ENCODE measurements at regions not wholly inside any gene's neighbourhood (a gene's known extent, or its start where the extent isn't known, plus 50 kb on each side); places are given as distances from the start of the nearest gene placed in this dataset.

- H3K4me1 ChIP-seq (ENCODE audit: control insufficient read depth, extremely low read depth, insufficient read depth, low read length): no peaks in the 10 kb centered on the region
- ChIA-PET POLR2A (no interaction called here), CTCF (interaction anchor here (0.7 kb wide), 1 partner anchor 86 kb away, joined by 3 read pairs; no protein-coding TSS in a partner anchor)
- dilution Hi-C loops (cut with MboI; ENCODE audit: extremely low pct_ligation_motif_present, low sequenced_read_pairs) (no loop called here), intact Hi-C loops (cut with micrococcal nuclease) (no loop called here)
- H3K27ac ChIP-seq (ENCODE audit: insufficient read depth, low read depth, low read length): no peak overlapping the region
- no peak for TF ChIP-seq CTCF (IDR thresholded peaks at IDR 0.05; ENCODE audit: extremely low read depth in 1 of 2, insufficient read depth in 1 of 2, low read depth in 1 of 2, low read length in 2 of 2)
- TF ChIP-seq EZH2 (IDR thresholded peaks at IDR 0.05; ENCODE audit: borderline replicate concordance, low read depth, low read length, severe bottlenecking): no peak
- no peak for TF ChIP-seq MAX (IDR thresholded peaks at IDR 0.05; ENCODE audit: insufficient read depth, insufficient read length)
- TF ChIP-seq JUN (IDR thresholded peaks at IDR 0.05; ENCODE audit: borderline replicate concordance, insufficient read depth, insufficient read length, low read depth): no peak
- TF ChIP-seq FOS (IDR thresholded peaks at IDR 0.05; ENCODE audit: borderline replicate concordance, insufficient read depth, low read length): no peak
- no peak for TF ChIP-seq GATA2 (IDR thresholded peaks at IDR 0.05; ENCODE audit: insufficient read depth, insufficient read length, low read depth, low read length)
- TF ChIP-seq POLR2AphosphoS5 (IDR thresholded peaks at IDR 0.05; ENCODE audit: insufficient read depth, low read depth, low read length): no peak
- TF ChIP-seq MYC (IDR thresholded peaks at IDR 0.05; ENCODE audit: low read depth, low read length): no peak
- TF ChIP-seq POLR2A (IDR thresholded peaks at IDR 0.05; ENCODE audit: low read depth, low read length): no peak
- H2AFZ ChIP-seq (ENCODE audit: low read depth, low read length): no peak overlapping the region
- no peak for FAIRE-seq
- no peaks in the 10 kb centered on the region for H3K9me3 ChIP-seq (replicated peaks; ENCODE audit: control insufficient read depth, insufficient read depth, low read length)
- H3K4me3 ChIP-seq (replicated peaks in 1 of 3; ENCODE audit: insufficient read depth in 1 of 3, low read depth in 1 of 3, low read length in 3 of 3): no peak overlapping the region
- DNase-seq (ENCODE audit: low read depth, low spot score): no peak
- no TSS peak for BruUV-seq (replicated peaks)
- H3K9me1 ChIP-seq (replicated peaks; ENCODE audit: control insufficient read depth, extremely low read depth, insufficient read depth, low read length): no peaks in the 10 kb centered on the region
- H4K20me1 ChIP-seq (replicated peaks; ENCODE audit: control insufficient read depth, extremely low read depth, insufficient read depth, low read length): no peaks in the 10 kb centered on the region
- no peaks in the 10 kb centered on the region for H3K36me3 ChIP-seq (ENCODE audit: control insufficient read depth in 2 of 2, extremely low read depth in 1 of 2, insufficient read depth in 2 of 2, low read length in 2 of 2)
- H3K27me3 ChIP-seq (ENCODE audit: control insufficient read depth in 2 of 2, insufficient read depth in 2 of 2, low read length in 2 of 2): no peaks in the 10 kb centered on the region
- no peak overlapping the region for H3K9ac ChIP-seq (replicated peaks; ENCODE audit: extremely low read depth, insufficient read depth, low read length)
- H3K79me2 ChIP-seq (ENCODE audit: control insufficient read depth, insufficient read depth, low read length): no peaks in the 10 kb centered on the region
- H3K4me2 ChIP-seq (ENCODE audit: insufficient read depth, low read length): no peak overlapping the region
Measured at GRCh38 chr2:18663861-18664260, 74.5 kb upstream of the NT5C1B start.

Data from endothelial cell of umbilical vein (primary cell).